ENCODE measurements at regions not wholly inside any gene's neighbourhood (a gene's known extent, or its start where the extent isn't known, plus 50 kb on each side); places are given as distances from the start of the nearest gene placed in this dataset.

DNA sequence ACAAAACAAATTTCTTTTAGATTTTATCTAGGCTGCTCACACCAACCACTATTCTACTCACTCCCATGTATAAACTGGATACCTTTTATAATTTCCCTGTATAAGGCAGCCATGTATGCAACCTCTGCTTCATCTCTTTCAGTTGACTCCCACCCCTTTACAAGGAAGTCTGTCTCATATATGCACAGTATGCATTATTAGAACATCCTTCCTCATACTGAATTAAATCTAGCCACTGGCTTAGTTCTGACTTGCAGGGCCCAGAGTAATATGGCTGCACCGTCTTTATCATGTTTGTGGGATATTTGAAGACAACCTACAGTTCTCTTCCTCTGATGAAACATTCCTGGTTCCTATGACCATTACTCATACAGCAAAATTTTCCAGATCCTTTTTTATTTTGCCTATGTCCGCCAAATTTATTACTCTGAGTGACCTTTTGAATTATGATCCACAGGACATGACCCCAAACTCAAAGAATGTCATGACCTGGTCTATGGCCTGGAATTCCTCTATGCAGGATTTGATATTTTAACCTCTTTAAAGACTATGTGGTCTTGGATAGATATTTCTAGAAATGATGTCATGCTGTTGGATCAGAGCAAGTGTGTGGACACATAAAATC lies 76.6 kb upstream of the ITGA1 start:
- no peak for DNase-seq
- H3K27ac Mint-ChIP-seq (ENCODE audit: unreplicated experiment): no peak overlapping the region
- H3K4me3 Mint-ChIP-seq (ENCODE audit: unreplicated experiment): no peak overlapping the region
- H3K9me3 Mint-ChIP-seq (ENCODE audit: unreplicated experiment): peaks cover 1% of the 10 kb centered on the region
- H3K4me1 Mint-ChIP-seq (ENCODE audit: low read depth, unreplicated experiment): no peaks in the 10 kb centered on the region
- H3K27me3 Mint-ChIP-seq (ENCODE audit: unreplicated experiment): no peaks in the 10 kb centered on the region
- H3K36me3 Mint-ChIP-seq (ENCODE audit: unreplicated experiment): no peaks in the 10 kb centered on the region
- TF ChIP-seq, protein P1, sequence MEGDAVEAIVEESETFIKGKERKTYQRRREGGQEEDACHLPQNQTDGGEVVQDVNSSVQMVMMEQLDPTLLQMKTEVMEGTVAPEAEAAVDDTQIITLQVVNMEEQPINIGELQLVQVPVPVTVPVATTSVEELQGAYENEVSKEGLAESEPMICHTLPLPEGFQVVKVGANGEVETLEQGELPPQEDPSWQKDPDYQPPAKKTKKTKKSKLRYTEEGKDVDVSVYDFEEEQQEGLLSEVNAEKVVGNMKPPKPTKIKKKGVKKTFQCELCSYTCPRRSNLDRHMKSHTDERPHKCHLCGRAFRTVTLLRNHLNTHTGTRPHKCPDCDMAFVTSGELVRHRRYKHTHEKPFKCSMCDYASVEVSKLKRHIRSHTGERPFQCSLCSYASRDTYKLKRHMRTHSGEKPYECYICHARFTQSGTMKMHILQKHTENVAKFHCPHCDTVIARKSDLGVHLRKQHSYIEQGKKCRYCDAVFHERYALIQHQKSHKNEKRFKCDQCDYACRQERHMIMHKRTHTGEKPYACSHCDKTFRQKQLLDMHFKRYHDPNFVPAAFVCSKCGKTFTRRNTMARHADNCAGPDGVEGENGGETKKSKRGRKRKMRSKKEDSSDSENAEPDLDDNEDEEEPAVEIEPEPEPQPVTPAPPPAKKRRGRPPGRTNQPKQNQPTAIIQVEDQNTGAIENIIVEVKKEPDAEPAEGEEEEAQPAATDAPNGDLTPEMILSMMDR (IDR thresholded peaks at IDR 0.05; ENCODE audit: partially characterized antibody, unreplicated experiment): no peak

- Mint-ChIP-seq H3K27ac (ENCODE audit: unreplicated experiment) (no peak overlapping the region), H3K4me3 (ENCODE audit: unreplicated experiment) (no peak overlapping the region), H3K36me3 (ENCODE audit: unreplicated experiment) (no peaks in the 10 kb centered on the region), H3K9me3 (ENCODE audit: unreplicated experiment) (peaks cover 4% of the 10 kb centered on the region), H3K27me3 (ENCODE audit: unreplicated experiment) (no peaks in the 10 kb centered on the region), H3K4me1 (ENCODE audit: low read depth, unreplicated experiment) (no peaks in the 10 kb centered on the region)
- DNase-seq: no peak
- TF ChIP-seq, protein P1 (IDR thresholded peaks at IDR 0.05; ENCODE audit: partially characterized antibody, unreplicated experiment): no peak
Measured at GRCh38 chr5:52712354-52712753, 75.4 kb upstream of the ITGA1 start.

DNA sequence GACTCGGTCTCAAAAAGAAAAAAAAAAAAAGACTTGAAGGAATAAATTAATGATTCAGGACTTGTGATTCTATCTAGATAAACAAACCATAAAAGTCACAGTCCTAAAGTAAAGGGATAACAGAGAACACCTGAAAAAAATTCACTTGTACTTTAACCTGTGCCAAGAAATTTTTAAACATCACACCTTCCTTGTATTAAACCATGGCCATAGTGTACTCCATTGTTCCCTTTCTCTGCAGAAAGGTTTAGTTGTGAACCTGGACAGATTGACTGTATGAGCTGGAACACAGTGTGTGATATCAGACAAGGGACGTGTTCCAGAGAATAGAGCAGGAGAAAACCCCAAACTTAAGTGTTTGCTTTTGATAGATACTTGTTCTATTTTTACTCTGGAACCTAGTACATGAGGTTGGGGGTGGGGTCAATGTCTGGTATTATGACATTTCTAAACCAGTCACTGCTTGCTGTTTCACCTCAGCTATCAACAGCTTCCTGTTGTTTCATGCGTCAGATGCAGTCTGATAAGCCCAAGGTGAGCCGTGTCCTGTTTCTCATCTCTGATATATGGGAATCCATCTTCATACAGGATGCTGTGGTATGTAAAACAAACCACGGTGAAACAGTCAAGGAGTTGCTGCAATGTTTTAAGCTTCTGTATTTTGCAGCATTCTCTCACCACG lies 62.5 kb upstream of the ITGA1 start:
- Mint-ChIP-seq H3K9me3 (ENCODE audit: unreplicated experiment) (no peaks in the 10 kb centered on the region), H3K27ac (ENCODE audit: unreplicated experiment) (no peak overlapping the region), H3K27me3 (ENCODE audit: unreplicated experiment) (no peaks in the 10 kb centered on the region), H3K4me1 (ENCODE audit: low read depth, unreplicated experiment) (no peaks in the 10 kb centered on the region), H3K4me3 (ENCODE audit: unreplicated experiment) (no peak overlapping the region), H3K36me3 (ENCODE audit: unreplicated experiment) (no peaks in the 10 kb centered on the region)
- TF ChIP-seq, protein P1 (IDR thresholded peaks at IDR 0.05; ENCODE audit: partially characterized antibody, unreplicated experiment): no peak
- DNase-seq: no peak

GRCh38 chr5:52725808-52726207 lies 61.9 kb upstream of the ITGA1 start:
- TF ChIP-seq, protein P1 (IDR thresholded peaks at IDR 0.05; ENCODE audit: partially characterized antibody, unreplicated experiment): no peak
- H3K4me3 Mint-ChIP-seq (ENCODE audit: unreplicated experiment): no peak overlapping the region
- no peaks in the 10 kb centered on the region for H3K9me3 Mint-ChIP-seq (ENCODE audit: unreplicated experiment)
- no peaks in the 10 kb centered on the region for H3K4me1 Mint-ChIP-seq (ENCODE audit: low read depth, unreplicated experiment)
- no peak for DNase-seq
- H3K27ac Mint-ChIP-seq (ENCODE audit: unreplicated experiment): no peak overlapping the region
- no peaks in the 10 kb centered on the region for H3K27me3 Mint-ChIP-seq (ENCODE audit: unreplicated experiment)
- no peaks in the 10 kb centered on the region for H3K36me3 Mint-ChIP-seq (ENCODE audit: unreplicated experiment)

GRCh38 chr5:52727020-52727419 lies 60.7 kb upstream of the ITGA1 start:
- TF ChIP-seq, protein P1 (IDR thresholded peaks at IDR 0.05; ENCODE audit: partially characterized antibody, unreplicated experiment): no peak
- Mint-ChIP-seq H3K27me3 (ENCODE audit: unreplicated experiment) (no peaks in the 10 kb centered on the region), H3K4me1 (ENCODE audit: low read depth, unreplicated experiment) (no peaks in the 10 kb centered on the region), H3K4me3 (ENCODE audit: unreplicated experiment) (no peak overlapping the region), H3K36me3 (ENCODE audit: unreplicated experiment) (no peaks in the 10 kb centered on the region), H3K27ac (ENCODE audit: unreplicated experiment) (no peak overlapping the region), H3K9me3 (ENCODE audit: unreplicated experiment) (no peaks in the 10 kb centered on the region)
- DNase-seq: no peak
